GM12892 (cell line): ENCODE measurements at regions not wholly inside any gene's neighbourhood (a gene's known extent, or its start where the extent isn't known, plus 50 kb on each side); places are given as distances from the start of the nearest gene placed in this dataset.
"Not testable (repeated sequence)": the region's sequence is repeated elsewhere in the genome, so short reads cannot be mapped to it uniquely, and the experiment has no call there.

Experiments
- DNase-seq: peaks from one replicate; pipeline ENCODE4 v3.0.0; 2011; ENCODE audit not compliant: insufficient read length
- FAIRE-seq: peaks from 2 replicates; lab custom pipeline; 2011; peaks lifted over from hg19 to GRCh38; lab: Jason Lieb, UNC
- POLR2A ChIP-seq: IDR thresholded peaks from 2 replicates; pipeline ENCODE4 v1.6.1; 2011; ENCODE audit warnings: low read depth, low read length, control low read depth
- POLR2AphosphoS5 ChIP-seq: IDR thresholded peaks from 2 replicates; pipeline ENCODE4 v1.6.1; 2011; ENCODE audit warnings: low read depth, low read length, control low read depth
- TAF1 ChIP-seq: IDR thresholded peaks from 2 replicates; pipeline ENCODE4 v1.6.1; 2011; ENCODE audit warnings: low read depth, mild to moderate bottlenecking, control low read depth, low read length, borderline replicate concordance

- FAIRE-seq (no peak), DNase-seq (no peak)
- no peak for TF ChIP-seq POLR2AphosphoS5
- no peak for TF ChIP-seq POLR2A
- no peak for TF ChIP-seq TAF1
These were observed 392.8 kb downstream of the SEC23A start for GRCh38 chr14:38710196-38710595.

DNA sequence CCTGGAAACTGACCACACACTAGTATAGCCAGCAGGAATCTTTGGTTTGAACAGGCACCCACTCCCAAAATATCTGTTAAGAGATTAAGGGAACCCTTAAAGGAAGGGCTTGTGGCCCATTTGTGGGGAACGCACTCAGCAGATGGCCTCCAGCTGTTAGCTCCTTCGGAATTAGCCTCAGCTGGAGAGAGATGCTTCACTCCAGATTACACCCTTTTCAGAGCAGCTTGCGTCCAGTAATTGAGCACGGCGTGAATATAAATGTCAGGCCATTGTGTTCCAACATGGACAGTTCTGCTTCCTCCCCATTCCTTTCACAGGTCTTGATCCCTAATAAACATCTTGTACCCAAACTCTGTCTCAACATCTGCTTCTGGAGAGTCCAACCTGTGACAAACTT is 397.8 kb downstream of the SEC23A start:
- no peak for TF ChIP-seq POLR2AphosphoS5
- TF ChIP-seq POLR2A, result no peak
- no peak for TF ChIP-seq TAF1
- FAIRE-seq (no peak), DNase-seq (no peak)

GRCh38 chr14:38704220-38704619 is 398.8 kb downstream of the SEC23A start:
- FAIRE-seq (no peak), DNase-seq (no peak)
- TF ChIP-seq TAF1, result no peak
- no peak for TF ChIP-seq POLR2A
- no peak for TF ChIP-seq POLR2AphosphoS5

DNA sequence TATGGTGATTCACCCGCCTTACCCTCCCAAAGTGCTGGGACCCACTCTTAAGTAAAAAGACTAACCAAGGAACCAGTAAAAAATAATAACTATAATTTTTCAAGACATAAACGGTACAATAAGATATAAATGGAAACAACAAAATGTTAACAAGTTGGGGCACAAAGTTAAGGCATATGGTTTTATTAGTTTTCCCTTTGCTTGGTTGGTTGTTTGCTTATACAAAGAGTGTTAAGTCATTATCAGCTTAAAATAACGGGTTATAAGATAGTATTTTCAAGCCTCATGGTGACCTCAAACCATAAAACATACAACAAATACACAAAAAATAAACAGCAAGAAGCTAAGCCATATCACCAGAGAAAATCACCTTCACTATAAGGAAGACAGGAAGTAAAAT is 406.1 kb downstream of the SEC23A start:
- TF ChIP-seq TAF1, result no peak
- no peak for TF ChIP-seq POLR2A
- no peak for FAIRE-seq
- DNase-seq, result no peak

DNA sequence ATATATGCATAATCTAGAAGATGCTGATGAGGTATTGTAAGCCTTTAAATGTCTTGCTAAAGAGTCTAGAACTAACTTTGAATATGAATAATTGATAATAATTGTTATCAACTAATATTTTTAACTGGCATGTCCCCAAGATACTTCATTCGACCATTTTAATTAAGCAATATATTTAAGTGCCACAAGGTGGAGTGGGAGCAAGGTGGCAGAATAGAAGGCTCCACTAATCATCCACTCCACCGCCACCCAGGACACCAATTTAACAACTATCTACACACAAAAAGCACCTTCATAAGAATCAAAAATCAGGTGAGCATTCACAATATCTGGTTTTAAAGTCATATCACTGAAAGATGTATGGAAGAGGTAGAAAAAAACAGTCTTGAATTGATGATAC is 409.6 kb downstream of the SEC23A start:
- DNase-seq (no peak), FAIRE-seq (no peak)
- TF ChIP-seq TAF1 (no peak), POLR2A (no peak), POLR2AphosphoS5 (no peak)

GRCh38 chr14:38669027-38669426 is 413.1 kb upstream of the CLEC14A start:
- no peak for DNase-seq
- no peak for TF ChIP-seq TAF1
- no peak for TF ChIP-seq POLR2AphosphoS5
- no peak for FAIRE-seq

GRCh38 chr14:38663382-38663781 is 407.5 kb upstream of the CLEC14A start:
- TF ChIP-seq TAF1 (no peak), POLR2A (no peak), POLR2AphosphoS5 (no peak)
- DNase-seq (no peak), FAIRE-seq (no peak)

DNA sequence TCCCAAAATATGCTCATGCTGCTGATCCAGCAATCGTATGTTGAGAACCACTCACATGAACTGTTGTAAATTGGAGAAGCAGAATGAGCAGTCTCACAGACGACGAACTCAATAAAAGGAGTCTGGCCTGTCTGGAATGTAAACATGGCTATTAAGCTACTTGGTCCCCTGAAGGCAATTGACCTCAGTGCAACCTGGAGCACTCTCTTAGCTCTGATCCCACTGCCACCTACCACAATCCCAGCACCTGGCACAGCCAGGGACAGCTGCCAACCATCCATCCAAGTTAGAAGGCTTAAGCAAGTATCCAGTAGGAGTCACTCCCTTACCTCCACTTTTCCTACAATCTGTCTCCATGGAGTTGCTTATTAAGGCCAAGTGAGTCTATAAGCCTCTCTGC is 406.9 kb upstream of the CLEC14A start:
- FAIRE-seq, result no peak
- TF ChIP-seq POLR2A (no peak), TAF1 (no peak), POLR2AphosphoS5 (no peak)
- DNase-seq, result no peak

DNA sequence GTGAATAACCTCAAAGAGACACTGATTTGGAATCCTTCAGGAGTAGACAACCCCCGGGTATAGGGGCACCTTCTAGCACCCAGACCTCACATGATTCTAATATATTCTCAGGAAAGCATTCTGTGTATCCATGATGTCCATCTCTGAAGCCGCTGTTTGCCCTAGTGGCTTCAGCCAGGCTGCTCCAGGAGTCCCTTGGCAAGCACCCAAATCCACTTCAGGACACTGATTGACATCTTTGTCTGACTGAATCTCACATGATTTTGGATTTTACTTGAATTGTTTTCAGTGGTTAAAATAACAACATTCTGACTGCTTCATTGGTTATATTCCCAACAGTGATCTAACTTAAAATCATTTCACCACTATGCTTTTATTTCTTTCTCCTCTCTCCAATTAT is 390.5 kb upstream of the CLEC14A start:
- DNase-seq (no peak), FAIRE-seq (no peak)
- no peak for TF ChIP-seq POLR2AphosphoS5
- TF ChIP-seq POLR2A, result no peak
- TF ChIP-seq TAF1, result no peak

- FAIRE-seq, DNase-seq: not testable (repeated sequence)
These were observed 379.0 kb upstream of the CLEC14A start for GRCh38 chr14:38634913-38635312.

DNA sequence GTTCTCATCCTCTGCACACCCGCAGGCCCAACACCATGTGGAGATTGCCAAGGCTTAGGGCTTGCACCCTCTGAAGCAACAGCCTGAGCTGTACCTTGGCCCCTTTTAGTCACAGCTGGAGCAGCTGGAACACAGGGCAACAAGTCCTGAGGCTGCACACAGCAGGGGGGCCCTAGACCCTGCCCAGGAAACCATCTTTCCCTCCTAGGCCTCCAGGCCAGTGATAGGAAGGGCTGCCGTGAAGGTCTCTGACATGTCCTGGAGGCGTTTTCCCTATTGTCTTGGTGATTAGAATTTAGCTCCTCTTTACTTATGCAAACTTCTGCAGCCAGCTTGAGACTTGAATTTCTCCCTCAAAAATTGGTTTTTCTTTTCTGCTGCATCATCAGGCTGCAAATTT is 373.5 kb upstream of the CLEC14A start:
- no peak for TF ChIP-seq POLR2AphosphoS5
- TF ChIP-seq TAF1, result no peak
- TF ChIP-seq POLR2A, result no peak
- FAIRE-seq (no peak), DNase-seq (no peak)

DNA sequence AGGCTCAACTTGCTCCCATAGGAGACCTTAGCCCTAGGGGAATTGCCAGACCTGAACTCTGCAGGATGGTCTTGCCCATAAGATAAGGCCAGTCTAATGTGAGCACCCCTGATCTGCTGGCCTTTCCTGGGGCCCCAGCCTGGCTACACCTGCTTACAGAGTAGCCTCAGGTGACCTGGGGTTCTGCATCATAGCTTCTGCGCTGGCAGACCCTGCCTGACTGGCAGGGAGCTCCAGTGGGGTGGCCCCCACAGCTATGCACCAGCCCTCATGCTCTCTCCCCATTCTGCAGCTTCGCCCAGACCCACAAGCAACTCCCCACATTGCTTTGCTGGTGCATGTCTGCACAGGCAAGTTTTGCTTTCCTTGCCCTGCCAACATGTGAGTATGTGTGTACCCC is 371.3 kb upstream of the CLEC14A start:
- no peak for DNase-seq
- FAIRE-seq, result no peak
- TF ChIP-seq POLR2AphosphoS5 (no peak), POLR2A (no peak), TAF1 (no peak)

- DNase-seq (no peak), FAIRE-seq (no peak)
- TF ChIP-seq POLR2A, result no peak
- TF ChIP-seq TAF1, result no peak
These were observed 367.8 kb upstream of the CLEC14A start for GRCh38 chr14:38623661-38624060.
